ENCODE measurements at regions not wholly inside any gene's neighbourhood (a gene's known extent, or its start where the extent isn't known, plus 50 kb on each side); places are given as distances from the start of the nearest gene placed in this dataset.

DNA sequence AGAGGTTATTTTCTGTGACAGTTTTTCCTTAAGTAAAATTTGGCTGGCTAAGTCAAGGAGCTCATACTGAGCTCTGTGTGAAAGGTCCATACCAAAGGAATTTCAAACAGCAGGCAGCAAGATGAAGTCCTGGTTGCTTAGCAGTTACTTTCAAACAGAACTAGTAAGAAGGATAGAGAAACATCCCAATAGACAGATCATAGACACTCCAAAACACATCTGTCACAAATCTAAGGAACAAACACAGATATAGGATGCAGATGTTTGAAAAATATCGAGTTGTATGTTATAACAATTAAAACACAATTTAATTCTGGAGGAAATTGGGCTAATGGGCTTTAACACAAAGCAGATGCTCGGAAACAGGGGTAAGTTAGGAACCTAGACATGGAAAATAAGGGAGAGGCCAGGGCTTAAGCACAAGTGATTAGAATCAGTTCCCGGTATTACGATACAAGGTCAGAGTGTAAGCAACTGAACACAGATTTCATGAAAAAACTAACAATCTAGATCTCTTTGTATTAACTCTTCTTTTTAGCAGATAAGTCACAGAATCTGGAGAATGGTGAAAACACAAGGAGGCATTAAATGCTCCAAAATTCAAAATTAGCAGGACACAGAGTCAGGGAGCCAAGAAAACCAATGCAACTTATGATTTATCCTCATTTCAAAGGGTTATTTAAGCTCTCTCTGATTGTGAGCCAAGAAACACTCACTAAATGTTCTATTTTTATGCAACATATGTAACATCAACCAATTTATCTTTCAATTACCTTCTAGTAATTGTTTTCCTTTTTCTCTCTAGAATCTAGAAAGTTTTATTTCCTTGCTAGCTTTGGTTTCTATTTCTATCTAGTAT lies 1992.9 kb upstream of the PCDH20 start:
- no peak for TF ChIP-seq FOXM1 (IDR thresholded peaks at IDR 0.05; ENCODE audit: borderline replicate concordance, low read depth)
- TF ChIP-seq TAF1 (IDR thresholded peaks at IDR 0.05; ENCODE audit: low read depth), result no peak
- TF ChIP-seq RAD21 (IDR thresholded peaks at IDR 0.05; ENCODE audit: low read depth), result no peak
- no peak for TF ChIP-seq YY1 (IDR thresholded peaks at IDR 0.05; ENCODE audit: low read depth)
